IgD-negative memory B cell (primary cell): ENCODE measurements at regions not wholly inside any gene's neighbourhood (a gene's known extent, or its start where the extent isn't known, plus 50 kb on each side); places are given as distances from the start of the nearest gene placed in this dataset.
"Not testable (repeated sequence)": the region's sequence is repeated elsewhere in the genome, so short reads cannot be mapped to it uniquely, and the experiment has no call there.

Experiments used
- H3K27ac Mint-ChIP-seq, 3 donors: one replicate each; pipeline ENCODE4 v1.8.0; 2020 to 2022; ENCODE audit warnings: mild to moderate bottlenecking in 3 of 3, mixed read lengths in 3 of 3, moderate library complexity in 1 of 3
- H3K27me3 Mint-ChIP-seq: one replicate; pipeline ENCODE4 v1.8.0; 2021; ENCODE audit warnings: mixed read lengths
- H3K36me3 Mint-ChIP-seq: one replicate; pipeline ENCODE4 v1.8.0; 2020; ENCODE audit warnings: mild to moderate bottlenecking, mixed read lengths
- H3K4me1 Mint-ChIP-seq, 3 donors: one replicate each; pipeline ENCODE4 v1.8.0; 2020 to 2022; ENCODE audit warnings: mixed read lengths in 3 of 3, mild to moderate bottlenecking in 1 of 3
- H3K4me3 Mint-ChIP-seq, 4 donors: one replicate each; pipeline ENCODE4 v1.8.0; 2020 to 2022; ENCODE audit warnings: mild to moderate bottlenecking in 4 of 4, mixed read lengths in 4 of 4, moderate library complexity in 3 of 4
- H3K9me3 Mint-ChIP-seq, 3 donors: one replicate each; pipeline ENCODE4 v1.8.0; 2020 to 2021; ENCODE audit warnings: mixed read lengths in 3 of 3, mild to moderate bottlenecking in 1 of 3

GRCh38 chr6:19377722-19378121, 459.4 kb upstream of the ID4 start:
- H3K4me1 Mint-ChIP-seq = no peaks in the 10 kb centered on the region
- H3K9me3 Mint-ChIP-seq = peaks cover 3 to 10% (median 4%) of the 10 kb centered on the region in 3 donors
- no peak overlapping the region for H3K4me3 Mint-ChIP-seq
- H3K36me3 Mint-ChIP-seq = no peaks in the 10 kb centered on the region
- H3K27ac Mint-ChIP-seq = no peak overlapping the region
- H3K27me3 Mint-ChIP-seq = no peaks in the 10 kb centered on the region

DNA sequence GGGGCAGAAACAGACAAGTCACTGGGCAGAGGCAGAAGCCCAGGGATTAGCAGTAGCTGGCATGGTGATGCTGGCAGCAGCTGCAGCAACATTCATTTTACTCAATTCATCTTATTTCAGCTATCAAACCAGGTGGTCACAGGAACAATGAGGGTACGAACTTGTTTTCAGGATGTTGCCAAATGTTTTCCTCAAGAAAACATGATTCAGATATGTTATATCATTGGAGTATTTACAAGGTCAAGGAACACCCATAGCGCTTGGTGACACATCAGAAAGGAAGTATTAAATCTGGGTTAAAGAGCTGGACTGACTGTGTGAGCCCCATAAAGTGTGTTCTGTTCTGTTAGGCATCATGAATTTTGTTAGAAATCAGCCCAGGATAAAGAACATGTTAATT, 456.9 kb upstream of the ID4 start:
- no peaks in the 10 kb centered on the region for H3K36me3 Mint-ChIP-seq
- no peak overlapping the region for H3K27ac Mint-ChIP-seq
- H3K9me3 Mint-ChIP-seq = peaks cover 4 to 7% (median 7%) of the 10 kb centered on the region in 3 donors

DNA sequence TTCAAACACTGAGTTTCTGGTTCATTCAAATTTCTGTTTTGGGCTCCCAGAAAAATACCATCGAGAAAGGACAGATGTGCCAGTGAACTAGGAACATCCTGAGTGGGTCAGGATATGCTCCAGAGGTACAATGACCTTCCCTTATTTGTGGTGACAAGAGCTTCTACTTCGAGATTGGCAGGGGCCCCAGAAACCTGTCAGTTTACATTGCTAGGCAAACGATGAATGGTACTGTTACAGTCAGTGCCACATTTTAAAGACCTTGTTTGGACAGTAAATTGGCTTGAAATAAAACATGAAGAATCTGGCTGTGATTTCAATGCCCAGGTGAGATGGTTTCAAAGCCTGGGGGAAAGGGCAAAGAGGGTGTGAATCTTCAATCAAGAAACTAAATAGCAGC, 454.5 kb upstream of the ID4 start:
- H3K27ac Mint-ChIP-seq = no peak overlapping the region
- H3K27me3 Mint-ChIP-seq = no peaks in the 10 kb centered on the region
- H3K4me1 Mint-ChIP-seq = no peaks in the 10 kb centered on the region
- no peaks in the 10 kb centered on the region for H3K36me3 Mint-ChIP-seq
- peaks cover 4 to 7% (median 5%) of the 10 kb centered on the region in 3 donors for H3K9me3 Mint-ChIP-seq
- H3K4me3 Mint-ChIP-seq = no peak overlapping the region

More for the DNA sequence above, 456.9 kb upstream of the ID4 start:
- no peaks in the 10 kb centered on the region for H3K27me3 Mint-ChIP-seq
- H3K4me1 Mint-ChIP-seq = no peaks in the 10 kb centered on the region
- no peak overlapping the region for H3K4me3 Mint-ChIP-seq

DNA sequence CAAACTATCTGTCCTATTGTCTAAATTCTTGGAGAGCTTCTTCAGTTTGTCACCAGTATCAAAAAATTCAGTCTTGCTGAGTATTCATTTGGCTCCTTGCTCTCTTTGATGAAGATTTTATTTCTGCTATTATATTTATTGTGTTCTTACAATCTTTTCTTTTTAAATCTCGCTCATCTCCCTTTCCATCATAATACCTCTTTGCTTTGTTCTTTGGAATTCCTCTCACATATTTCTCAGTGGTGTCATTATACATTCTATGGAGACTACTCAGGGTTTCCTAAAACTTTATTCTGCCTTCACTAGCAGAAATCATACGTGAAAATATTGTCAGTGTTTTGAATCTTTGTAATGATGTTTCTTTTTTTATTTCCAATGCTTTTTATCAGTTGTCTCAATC, 445.2 kb upstream of the ID4 start:
- Mint-ChIP-seq H3K36me3 (no peaks in the 10 kb centered on the region), H3K27me3 (no peaks in the 10 kb centered on the region), H3K27ac (no peak overlapping the region), H3K9me3 (peaks cover 0 to 5% (median 3%) of the 10 kb centered on the region in 3 donors), H3K4me3 (no peak overlapping the region), H3K4me1 (no peaks in the 10 kb centered on the region)

DNA sequence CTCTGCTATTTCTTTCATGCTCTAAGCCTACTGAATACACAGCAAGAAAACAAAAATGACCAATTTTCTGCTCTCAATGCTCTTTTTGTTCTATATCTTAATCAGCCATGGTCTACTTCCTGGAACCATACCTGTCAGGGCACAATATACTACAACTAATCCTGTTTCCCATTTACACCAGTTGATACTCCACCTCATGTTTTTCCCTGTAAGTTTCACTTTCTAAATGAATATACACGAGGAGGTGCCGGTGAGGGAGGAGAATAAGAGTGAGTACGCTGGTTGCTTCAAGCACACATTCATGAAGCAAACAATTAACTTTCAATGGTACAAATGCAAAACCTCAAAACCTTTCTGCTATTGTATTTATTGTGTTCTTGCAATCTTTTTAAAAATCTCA, 443.1 kb upstream of the ID4 start:
- Mint-ChIP-seq H3K36me3 (no peaks in the 10 kb centered on the region), H3K27ac (no peak overlapping the region), H3K4me1 (no peaks in the 10 kb centered on the region), H3K4me3 (no peak overlapping the region), H3K9me3 (peaks cover 0 to 6% (median 3%) of the 10 kb centered on the region in 3 donors), H3K27me3 (no peaks in the 10 kb centered on the region)

DNA sequence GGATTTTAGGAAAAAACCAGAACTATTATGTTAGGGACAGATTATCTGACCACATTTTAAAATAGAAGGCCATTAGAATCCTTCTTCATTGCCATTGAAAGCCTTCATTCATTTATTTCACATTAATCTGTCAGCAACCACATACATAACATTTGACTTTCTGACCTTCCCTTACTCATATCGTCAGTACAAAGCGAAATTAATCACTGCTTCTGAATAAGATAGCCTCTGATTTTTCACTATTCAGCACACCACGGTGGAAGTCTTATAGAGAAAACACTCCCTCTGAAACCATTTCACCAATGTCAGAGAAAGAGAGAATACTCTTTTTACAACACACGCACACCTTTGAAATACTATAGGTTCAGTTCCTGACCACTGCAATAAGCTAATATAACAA, 442.5 kb upstream of the ID4 start:
- H3K9me3 Mint-ChIP-seq = peaks cover 2 to 6% (median 3%) of the 10 kb centered on the region in 3 donors
- no peak overlapping the region for H3K27ac Mint-ChIP-seq
- H3K4me3 Mint-ChIP-seq = no peak overlapping the region
- H3K4me1 Mint-ChIP-seq = no peaks in the 10 kb centered on the region
- H3K27me3 Mint-ChIP-seq = no peaks in the 10 kb centered on the region
- H3K36me3 Mint-ChIP-seq = no peaks in the 10 kb centered on the region

GRCh38 chr6:19395316-19395715, 441.9 kb upstream of the ID4 start:
- Mint-ChIP-seq H3K9me3 (peaks cover 2 to 6% (median 4%) of the 10 kb centered on the region in 3 donors), H3K4me1 (no peaks in the 10 kb centered on the region), H3K36me3 (no peaks in the 10 kb centered on the region), H3K4me3 (no peak overlapping the region), H3K27ac (no peak overlapping the region), H3K27me3 (no peaks in the 10 kb centered on the region)

DNA sequence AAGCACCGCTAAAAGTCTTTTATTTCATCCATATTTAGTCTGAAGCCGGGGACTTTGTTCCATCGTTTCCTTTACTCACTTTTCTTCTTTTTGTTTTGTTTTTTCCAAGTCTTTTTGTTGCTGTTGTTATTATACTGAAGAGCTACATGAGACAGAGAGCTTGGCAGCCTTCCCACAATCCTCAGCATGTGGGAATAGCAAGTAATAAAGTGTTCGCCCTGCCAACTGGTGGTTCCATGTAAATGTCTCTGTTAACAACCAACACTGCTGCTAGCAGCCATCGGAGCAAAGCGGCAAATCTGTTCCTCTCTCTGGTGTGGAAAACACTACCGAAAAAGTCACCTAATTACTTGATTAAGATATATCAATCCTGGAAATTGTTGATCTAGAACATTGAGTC, 437.8 kb upstream of the ID4 start:
- H3K4me3 Mint-ChIP-seq = no peak overlapping the region
- peaks cover 9 to 14% (median 12%) of the 10 kb centered on the region in 3 donors for H3K9me3 Mint-ChIP-seq
- no peaks in the 10 kb centered on the region for H3K36me3 Mint-ChIP-seq
- no peaks in the 10 kb centered on the region for H3K27me3 Mint-ChIP-seq
- H3K27ac Mint-ChIP-seq = no peak overlapping the region
- peaks cover 0 to 1% (median 0%) of the 10 kb centered on the region in 3 donors for H3K4me1 Mint-ChIP-seq

DNA sequence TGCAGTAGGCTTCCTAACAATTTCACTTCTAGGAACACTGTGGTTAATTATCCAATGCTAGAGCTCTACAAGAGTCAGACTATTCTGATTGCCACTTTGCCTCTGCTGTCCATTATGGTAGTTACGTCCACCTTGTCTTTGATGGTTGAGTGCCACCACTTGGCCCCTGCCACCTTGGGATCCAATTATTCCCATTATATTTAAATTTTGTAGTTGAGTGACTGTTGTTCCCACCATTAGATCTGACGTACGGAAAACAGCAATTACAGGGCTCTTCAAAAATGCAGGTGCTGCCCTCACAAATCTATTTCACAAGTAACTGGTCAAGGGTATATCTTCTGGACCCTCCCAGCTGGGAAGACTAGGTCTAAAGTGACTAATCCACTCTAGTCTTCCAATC, 432.3 kb upstream of the ID4 start:
- peak overlapping the region in 1 of 3 donors; percentile 40 for H3K27ac Mint-ChIP-seq
- not testable (repeated sequence) for H3K27me3 Mint-ChIP-seq, H3K4me3 Mint-ChIP-seq, H3K4me1 Mint-ChIP-seq, H3K36me3 Mint-ChIP-seq
- peaks cover 8 to 12% (median 11%) of the 10 kb centered on the region in 3 donors for H3K9me3 Mint-ChIP-seq

- H3K36me3 Mint-ChIP-seq = no peaks in the 10 kb centered on the region
- peaks cover 0 to 5% (median 1%) of the 10 kb centered on the region in 3 donors for H3K9me3 Mint-ChIP-seq
- H3K27ac Mint-ChIP-seq = no peak overlapping the region
- no peak overlapping the region for H3K4me3 Mint-ChIP-seq
- no peaks in the 10 kb centered on the region for H3K27me3 Mint-ChIP-seq
- H3K4me1 Mint-ChIP-seq = no peaks in the 10 kb centered on the region
Measured at GRCh38 chr6:19408331-19408730, 428.8 kb upstream of the ID4 start.

GRCh38 chr6:19410481-19410880, 426.7 kb upstream of the ID4 start:
- Mint-ChIP-seq H3K27ac (no peak overlapping the region), H3K4me3 (no peak overlapping the region), H3K4me1 (no peaks in the 10 kb centered on the region), H3K9me3 (peaks cover 0 to 4% (median 3%) of the 10 kb centered on the region in 3 donors), H3K36me3 (no peaks in the 10 kb centered on the region), H3K27me3 (no peaks in the 10 kb centered on the region)

- Mint-ChIP-seq H3K9me3 (peaks cover 0 to 5% (median 2%) of the 10 kb centered on the region in 3 donors), H3K36me3 (no peaks in the 10 kb centered on the region), H3K27ac (no peak overlapping the region), H3K4me1 (no peaks in the 10 kb centered on the region), H3K27me3 (no peaks in the 10 kb centered on the region), H3K4me3 (no peak overlapping the region)
Measured at GRCh38 chr6:19413323-19413722, 423.8 kb upstream of the ID4 start.

DNA sequence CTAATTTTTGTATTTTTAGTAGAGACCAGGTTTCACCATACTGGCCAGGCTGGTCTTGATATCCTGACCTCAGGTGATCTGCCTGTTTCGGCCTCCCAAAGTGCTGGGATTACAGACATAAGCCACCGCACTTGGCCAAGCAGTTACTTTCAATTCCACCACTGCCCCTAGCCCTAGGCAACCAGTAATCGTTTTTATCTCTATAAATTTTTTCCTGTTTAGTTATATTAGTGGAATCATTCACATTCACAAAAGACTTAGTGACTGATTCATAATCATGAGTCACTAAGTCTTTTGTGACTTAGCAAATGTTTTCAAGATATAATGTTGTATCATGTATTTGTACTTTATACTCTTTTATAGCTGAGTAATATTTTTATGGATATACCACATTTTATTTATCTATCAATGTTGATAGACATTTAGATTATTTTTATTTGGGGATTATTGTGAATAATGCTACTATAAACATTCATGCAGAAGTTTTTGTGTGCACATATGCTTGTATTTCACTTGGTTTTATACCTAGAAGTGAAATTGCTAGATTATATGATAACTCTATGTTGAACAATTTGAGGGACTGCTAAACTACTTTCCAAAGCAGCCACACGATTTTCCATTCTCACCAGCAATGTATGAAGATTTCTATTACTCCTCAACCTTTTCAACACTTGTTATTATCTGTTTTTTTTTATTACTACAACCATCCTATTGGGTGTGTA, 421.4 kb upstream of the ID4 start:
- H3K4me1 Mint-ChIP-seq = no peaks in the 10 kb centered on the region

DNA sequence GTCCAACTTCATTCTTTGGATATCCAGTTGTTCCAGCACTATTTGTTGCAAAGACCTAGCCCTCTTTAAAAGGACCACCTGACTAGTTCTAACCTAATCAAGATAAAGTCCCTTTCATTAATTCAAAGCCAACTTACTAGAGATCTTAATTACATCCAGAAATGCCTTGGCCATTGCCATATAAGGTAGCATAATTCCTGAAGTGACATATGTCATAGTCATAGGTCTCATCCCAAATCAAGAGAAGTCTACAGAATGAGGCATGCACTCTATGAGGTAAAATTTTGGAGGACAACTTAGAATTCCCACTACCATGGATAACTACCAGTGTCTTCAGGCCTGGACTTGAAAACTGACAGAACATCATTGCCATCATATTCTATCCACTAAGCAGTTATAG, 420.4 kb upstream of the ID4 start:
- H3K4me1 Mint-ChIP-seq = no peaks in the 10 kb centered on the region
- no peaks in the 10 kb centered on the region for H3K36me3 Mint-ChIP-seq
- no peak overlapping the region for H3K27ac Mint-ChIP-seq
- H3K9me3 Mint-ChIP-seq = peaks cover 2 to 6% (median 4%) of the 10 kb centered on the region in 3 donors
- no peaks in the 10 kb centered on the region for H3K27me3 Mint-ChIP-seq
- H3K4me3 Mint-ChIP-seq = no peak overlapping the region

More for the DNA sequence above, 421.4 kb upstream of the ID4 start:
- Mint-ChIP-seq H3K9me3 (peaks cover 2 to 4% (median 4%) of the 10 kb centered on the region in 3 donors), H3K4me3 (no peak overlapping the region), H3K27me3 (no peaks in the 10 kb centered on the region), H3K27ac (no peak overlapping the region), H3K36me3 (no peaks in the 10 kb centered on the region)

- Mint-ChIP-seq H3K9me3 (peaks cover 2 to 6% (median 4%) of the 10 kb centered on the region in 3 donors), H3K27me3 (no peaks in the 10 kb centered on the region), H3K4me3 (no peak overlapping the region), H3K36me3 (no peaks in the 10 kb centered on the region), H3K27ac (no peak overlapping the region), H3K4me1 (no peaks in the 10 kb centered on the region)
Measured at GRCh38 chr6:19417713-19418112, 419.5 kb upstream of the ID4 start.

- Mint-ChIP-seq H3K27ac (no peak overlapping the region), H3K4me1 (no peaks in the 10 kb centered on the region), H3K4me3 (no peak overlapping the region), H3K9me3 (peaks cover 0 to 8% (median 2%) of the 10 kb centered on the region in 3 donors), H3K27me3 (no peaks in the 10 kb centered on the region), H3K36me3 (no peaks in the 10 kb centered on the region)
Measured at GRCh38 chr6:19424853-19425252, 412.3 kb upstream of the ID4 start.
